HG03139 (cell line): ENCODE measurements at regions not wholly inside any gene's neighbourhood (a gene's known extent, or its start where the extent isn't known, plus 50 kb on each side); places are given as distances from the start of the nearest gene placed in this dataset.
"Not testable (repeated sequence)": the region's sequence is repeated elsewhere in the genome, so short reads cannot be mapped to it uniquely, and the experiment has no call there.

ENCODE experiments used
- ATAC-seq: cut with Tn5 transposase; IDR thresholded peaks from one replicate; pipeline ENCODE4 v1.9.1; 2021; ENCODE audit not compliant: unreplicated experiment

- no peak for ATAC-seq
These were observed 120.6 kb upstream of the TNRC6C start for GRCh38 chr17:77837917-77838316.

DNA sequence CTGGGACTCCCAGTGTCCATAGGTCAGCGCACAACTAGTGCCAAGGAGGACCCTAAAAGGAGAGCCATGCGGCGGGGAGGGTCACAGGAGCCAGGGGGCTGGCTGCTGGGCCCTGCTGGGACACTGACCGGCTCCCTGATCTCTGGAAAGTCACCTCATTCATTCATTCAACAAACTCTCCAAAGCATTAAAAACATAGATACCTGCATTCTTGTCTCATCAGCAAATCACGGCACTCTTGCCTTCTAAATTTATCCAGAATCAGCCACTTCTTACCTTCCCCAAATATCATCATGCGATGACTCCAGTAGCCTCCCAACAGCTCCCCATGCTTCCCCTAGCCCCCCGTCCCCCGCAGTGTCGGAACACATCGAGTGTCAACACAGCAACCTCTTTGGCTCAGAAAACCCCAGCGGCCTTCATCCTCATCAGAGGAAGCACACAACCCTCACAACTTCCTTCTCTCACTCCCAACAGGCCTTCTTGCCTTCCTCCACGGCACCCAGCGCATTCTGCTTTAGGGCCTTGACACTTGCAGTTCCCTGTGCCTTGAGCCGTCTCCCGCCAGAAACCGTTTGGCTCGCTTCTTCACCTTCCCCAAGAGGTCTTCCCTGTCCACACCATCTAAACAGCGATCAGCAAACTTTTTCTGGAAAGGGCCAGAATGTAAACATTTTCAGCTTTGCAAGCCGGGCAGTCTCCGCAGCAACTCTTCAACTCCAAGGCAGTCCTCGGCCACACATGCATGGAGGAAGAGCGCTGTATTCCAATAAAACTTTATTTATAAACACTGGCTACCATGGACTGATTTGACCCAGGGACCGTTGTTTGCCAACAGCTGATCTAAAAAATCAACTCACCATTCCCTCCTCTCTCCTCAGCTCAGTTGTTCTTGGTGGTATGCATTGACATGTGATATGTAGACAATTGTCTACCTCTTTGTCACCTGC, 119.5 kb upstream of the TNRC6C start:
- no peak for ATAC-seq

GRCh38 chr17:77839698-77840512, 118.6 kb upstream of the TNRC6C start:
- no peak for ATAC-seq

GRCh38 chr17:77840513-77841165, 117.9 kb upstream of the TNRC6C start:
- ATAC-seq: no peak

DNA sequence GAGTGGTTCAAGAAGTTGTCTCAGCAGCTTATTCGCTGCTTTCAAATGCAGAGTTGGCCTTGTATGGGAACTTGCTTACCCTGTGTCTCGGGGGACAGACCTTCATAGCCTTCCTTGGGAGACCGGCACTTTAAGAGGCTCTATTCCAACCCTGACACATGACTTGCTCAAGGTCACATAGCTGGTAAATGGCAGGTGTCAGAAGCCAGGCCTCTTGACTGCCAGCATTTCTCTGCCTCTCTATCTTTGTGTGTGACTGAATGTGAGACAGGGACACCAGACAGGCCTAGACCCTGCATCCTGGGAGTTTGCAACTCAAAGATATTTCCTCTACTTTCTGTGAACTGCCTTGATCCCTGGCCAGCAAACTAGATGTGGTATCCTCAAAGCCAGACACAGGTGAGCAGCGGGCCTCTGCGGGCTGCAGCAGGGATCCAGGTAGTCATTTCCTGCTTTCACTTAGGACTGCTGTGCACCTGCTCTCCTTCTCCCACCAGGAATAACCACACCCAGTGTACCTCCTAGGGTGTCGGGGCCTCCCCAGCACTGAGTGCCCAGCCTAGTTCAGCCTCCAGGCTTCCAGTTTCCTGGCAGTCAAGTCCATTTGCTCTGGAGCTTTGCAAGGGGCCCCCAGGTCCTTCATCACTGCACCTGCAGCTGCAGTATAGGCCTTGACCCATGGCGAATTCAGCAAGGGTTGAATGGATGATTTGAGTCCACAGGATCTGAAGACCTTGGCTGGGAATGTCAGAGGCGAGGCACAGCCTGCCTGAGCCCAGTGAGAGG, 116.6 kb upstream of the TNRC6C start:
- no peak for ATAC-seq

- no peak for ATAC-seq
These were observed 115.9 kb upstream of the TNRC6C start for GRCh38 chr17:77842528-77843147.

GRCh38 chr17:77843255-77843895, 115.1 kb upstream of the TNRC6C start:
- ATAC-seq: not testable (repeated sequence)

- no peak for ATAC-seq
These were observed 114.6 kb upstream of the TNRC6C start for GRCh38 chr17:77843896-77844295.

- ATAC-seq: no peak
These were observed 113.8 kb upstream of the TNRC6C start for GRCh38 chr17:77844681-77845080.

DNA sequence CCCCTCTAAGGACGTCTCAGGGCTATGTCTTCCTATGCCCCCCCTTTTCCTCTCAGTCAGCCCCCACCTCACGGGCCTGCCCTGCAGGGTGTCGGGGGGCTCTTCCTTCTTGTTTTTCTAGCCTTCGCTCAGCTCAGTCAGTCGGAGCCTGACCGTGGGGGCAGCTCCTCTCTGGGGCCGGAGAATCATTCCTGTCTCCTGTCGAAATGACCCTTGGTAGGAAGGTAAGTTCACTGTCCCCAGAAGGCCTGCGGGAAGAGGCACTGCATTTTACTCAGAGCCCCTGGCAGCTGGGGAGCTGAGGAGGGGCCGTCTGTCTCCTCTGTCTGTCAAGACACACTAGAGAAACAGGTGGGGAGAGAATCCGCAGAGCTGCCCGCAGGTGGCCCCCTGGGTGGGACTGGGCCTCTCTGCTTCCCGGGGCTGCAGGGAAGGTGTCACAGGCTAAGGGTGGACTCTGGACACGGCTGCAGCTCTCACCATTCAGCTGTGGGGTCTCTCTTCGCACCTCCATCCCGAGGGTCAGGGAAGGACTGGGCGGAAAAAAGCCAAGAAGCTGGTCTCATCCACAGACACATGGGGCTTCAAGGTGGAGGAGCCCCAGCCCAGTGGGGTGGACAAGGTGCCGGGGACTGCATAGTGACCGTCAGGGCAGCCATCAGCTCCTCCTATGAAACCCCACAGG, 112.8 kb upstream of the TNRC6C start:
- ATAC-seq: no peak

DNA sequence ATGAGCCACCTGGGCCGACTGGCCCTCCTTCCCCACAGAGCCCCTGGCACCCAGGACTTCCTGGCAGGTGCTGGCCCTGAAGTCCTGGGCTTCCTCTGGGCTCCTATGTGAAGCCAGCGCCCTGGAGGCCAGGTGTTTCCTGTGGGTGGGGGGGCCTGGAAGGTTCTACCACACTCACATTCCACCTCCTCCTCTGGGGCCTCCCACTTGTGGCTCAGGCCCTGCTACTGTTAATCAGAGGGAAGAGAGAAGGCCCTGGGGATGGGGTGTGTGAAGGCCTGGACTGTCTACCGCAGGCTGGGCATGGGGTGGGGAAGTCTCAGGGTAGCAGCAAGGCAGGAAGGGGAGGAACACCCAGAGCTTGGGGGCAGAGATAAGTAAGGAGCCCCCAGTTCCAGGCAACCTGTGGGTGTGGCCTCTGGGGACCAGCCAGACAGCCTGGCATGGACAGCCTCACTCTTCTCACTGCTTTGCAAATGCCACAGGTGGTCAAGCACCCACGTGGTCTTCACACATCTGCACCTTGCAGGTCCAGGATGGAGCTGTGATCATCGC, 111.9 kb upstream of the TNRC6C start:
- ATAC-seq: no peak

DNA sequence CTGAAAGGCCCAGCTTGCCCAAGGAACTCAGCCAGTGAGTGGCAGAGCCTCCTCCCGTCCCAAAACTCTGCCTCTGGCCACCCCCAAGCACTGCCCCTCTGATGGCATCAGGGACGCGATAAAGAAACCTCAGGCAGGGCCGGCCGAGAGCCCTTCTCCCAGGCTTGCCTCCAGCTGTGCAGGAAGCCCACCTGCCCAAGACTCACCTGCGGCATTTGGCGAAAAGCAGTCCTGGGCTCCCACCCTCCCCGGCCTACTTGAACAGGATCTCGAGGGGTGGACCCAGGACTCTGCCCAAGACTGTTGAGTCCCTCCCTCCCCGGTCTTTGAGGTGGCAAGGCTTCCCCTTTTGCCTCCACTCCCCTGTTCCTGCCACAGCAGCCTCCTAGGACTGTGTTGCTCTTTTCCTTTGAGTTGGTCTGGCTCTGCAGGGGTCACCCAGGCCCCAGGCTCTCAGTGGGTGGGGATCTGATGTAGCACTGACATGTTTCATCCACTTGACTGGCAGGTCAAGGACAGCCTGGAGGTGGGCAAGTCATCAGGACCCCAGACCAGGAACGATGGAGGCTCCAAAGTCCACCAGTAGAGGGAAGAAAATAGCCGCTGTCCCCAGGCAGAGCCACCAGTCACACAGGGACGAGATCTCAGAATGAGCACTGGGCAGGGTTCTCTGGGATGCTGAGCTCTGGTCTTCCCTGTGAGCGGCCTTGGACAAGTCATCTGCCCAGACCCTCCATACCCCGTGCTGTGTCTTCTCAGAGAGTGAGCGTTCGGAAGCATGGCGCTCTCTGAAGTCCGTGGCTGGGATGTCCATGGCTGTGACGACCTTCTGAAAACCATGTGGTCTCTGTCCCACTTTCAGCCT, 111.0 kb upstream of the TNRC6C start:
- no peak for ATAC-seq

DNA sequence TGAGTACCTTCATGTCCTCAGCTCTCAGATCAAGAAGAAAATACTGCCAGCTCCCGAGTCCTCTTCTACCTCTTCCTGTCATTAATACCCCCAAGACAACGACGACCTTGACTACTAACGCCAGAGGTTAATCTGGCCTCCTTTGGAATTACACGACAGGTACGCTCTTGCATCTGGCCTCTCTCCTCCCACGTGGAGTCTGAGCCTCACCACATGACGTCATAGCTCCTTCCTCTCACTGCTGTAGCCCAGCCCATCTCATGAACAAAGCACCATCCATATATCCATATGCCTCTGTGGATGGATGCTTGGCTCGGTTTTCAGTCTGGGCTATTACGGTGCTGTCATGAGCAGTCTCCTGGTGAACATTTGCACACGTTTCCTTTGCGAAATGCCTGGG, 110.2 kb upstream of the TNRC6C start:
- ATAC-seq: no peak

DNA sequence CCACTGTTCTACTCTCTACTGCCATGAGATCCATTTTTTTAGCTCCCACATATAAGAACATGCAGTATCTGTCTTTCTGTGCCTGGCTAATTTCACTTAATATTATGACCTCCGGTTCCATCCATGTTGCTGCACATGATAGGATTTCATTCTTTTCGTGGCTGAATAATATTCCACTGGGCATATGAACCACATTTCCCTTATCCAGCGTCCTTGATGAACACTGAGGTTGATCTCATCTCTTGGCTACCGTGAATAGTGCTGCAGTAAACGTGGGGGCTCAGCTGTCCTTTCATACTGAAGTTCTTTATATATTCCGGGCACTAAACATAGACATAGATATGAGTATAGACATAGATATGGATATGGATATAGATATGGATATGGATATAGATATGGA, 109.3 kb upstream of the TNRC6C start:
- no peak for ATAC-seq

- ATAC-seq: no peak
These were observed 106.6 kb upstream of the TNRC6C start for GRCh38 chr17:77851921-77852320.

GRCh38 chr17:77852731-77853130, 105.8 kb upstream of the TNRC6C start:
- no peak for ATAC-seq

- no peak for ATAC-seq
These were observed 105.1 kb upstream of the TNRC6C start for GRCh38 chr17:77853191-77853977.
